Neural progenitor cell (in vitro differentiated cells): ENCODE measurements at regions not wholly inside any gene's neighbourhood (a gene's known extent, or its start where the extent isn't known, plus 50 kb on each side); places are given as distances from the start of the nearest gene placed in this dataset.

Source experiments
- EZH2phosphoT487 ChIP-seq: fragments of 200-600 bp; sonication (generic); IDR thresholded peaks from 2 replicates; pipeline ENCODE4 v1.6.1; 2017; ENCODE audit warnings: antibody characterized with exemption
- TF ChIP-seq, protein P1 (sequence below): fragments of 200-600 bp; sonication (generic); IDR thresholded peaks from 2 replicates; pipeline ENCODE4 v1.5.1; 2017; ENCODE audit warnings: antibody characterized with exemption, mild to moderate bottlenecking

GRCh38 chrX:22526339-22526738 lies 253.6 kb downstream of the CBLL2 start:
- TF ChIP-seq EZH2phosphoT487: no peak
- TF ChIP-seq, protein P1, sequence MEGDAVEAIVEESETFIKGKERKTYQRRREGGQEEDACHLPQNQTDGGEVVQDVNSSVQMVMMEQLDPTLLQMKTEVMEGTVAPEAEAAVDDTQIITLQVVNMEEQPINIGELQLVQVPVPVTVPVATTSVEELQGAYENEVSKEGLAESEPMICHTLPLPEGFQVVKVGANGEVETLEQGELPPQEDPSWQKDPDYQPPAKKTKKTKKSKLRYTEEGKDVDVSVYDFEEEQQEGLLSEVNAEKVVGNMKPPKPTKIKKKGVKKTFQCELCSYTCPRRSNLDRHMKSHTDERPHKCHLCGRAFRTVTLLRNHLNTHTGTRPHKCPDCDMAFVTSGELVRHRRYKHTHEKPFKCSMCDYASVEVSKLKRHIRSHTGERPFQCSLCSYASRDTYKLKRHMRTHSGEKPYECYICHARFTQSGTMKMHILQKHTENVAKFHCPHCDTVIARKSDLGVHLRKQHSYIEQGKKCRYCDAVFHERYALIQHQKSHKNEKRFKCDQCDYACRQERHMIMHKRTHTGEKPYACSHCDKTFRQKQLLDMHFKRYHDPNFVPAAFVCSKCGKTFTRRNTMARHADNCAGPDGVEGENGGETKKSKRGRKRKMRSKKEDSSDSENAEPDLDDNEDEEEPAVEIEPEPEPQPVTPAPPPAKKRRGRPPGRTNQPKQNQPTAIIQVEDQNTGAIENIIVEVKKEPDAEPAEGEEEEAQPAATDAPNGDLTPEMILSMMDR: no peak
